Panc1 (cell line): ENCODE measurements at regions not wholly inside any gene's neighbourhood (a gene's known extent, or its start where the extent isn't known, plus 50 kb on each side); places are given as distances from the start of the nearest gene placed in this dataset.

Source experiments
- ATAC-seq: fragments of 200-7000 bp; cut with Tn5 transposase; 2 replicates; pipeline ENCODE4 v1.9.1; 2020; ENCODE audit warnings: mild to moderate bottlenecking, moderate library complexity
- BruUV-seq: library from RNA; stranded (reverse); fragments of 400-500 nt; replicated peaks from 2 replicates; lab custom pipeline; 2021; lab: Mats Ljungman, UMichigan
- CTCF ChIA-PET: fragments of 300-600 bp; sonication (Branson Sonifier 250); formaldehyde crosslinking; loops from one replicate; lab custom pipeline; 2022; ENCODE audit warnings: antibody characterized with exemption; lab: Charles Lee
- POLR2A ChIA-PET: fragments of 300-600 bp; sonication (Branson Sonifier 250); formaldehyde crosslinking; loops from one replicate; lab custom pipeline; 2022; ENCODE audit warnings: antibody characterized with exemption; lab: Charles Lee
- DNase-seq: peaks from one replicate; pipeline ENCODE4 v3.0.0-alpha.2; 2010; ENCODE audit warnings: low read depth, low spot score
- H3K27ac ChIP-seq: 2 replicates; pipeline ENCODE4 v1.5.1; 2011; ENCODE audit warnings: mild to moderate bottlenecking, low read length, inconsistent platforms
- H3K27me3 ChIP-seq: fragments of 200-500 bp; sonication (Bioruptor generic); 2 replicates; pipeline ENCODE4 v1.6.0; 2014; ENCODE audit warnings: low read length, inconsistent platforms; ENCODE audit not compliant: control insufficient read depth, insufficient read depth
- H3K36me3 ChIP-seq: fragments of 200-500 bp; sonication (Bioruptor generic); 2 replicates; pipeline ENCODE4 v1.5.1; 2014; ENCODE audit warnings: inconsistent platforms, mild to moderate bottlenecking, low read length, moderate library complexity; ENCODE audit not compliant: control insufficient read depth, insufficient read depth
- H3K4me1 ChIP-seq: 2 replicates; pipeline ENCODE4 v1.5.1; 2011; ENCODE audit warnings: inconsistent platforms, mild to moderate bottlenecking, low read length, moderate library complexity; ENCODE audit not compliant: control insufficient read depth, insufficient read depth
- H3K4me3 ChIP-seq, 2 experiments: 2 replicates each; pipeline ENCODE4 v1.5.1; 2011 to 2012; ENCODE audit warnings: low read depth in 2 of 2, low read length in 2 of 2, mild to moderate bottlenecking in 2 of 2, inconsistent platforms in 1 of 2, moderate library complexity in 1 of 2
- H3K9me3 ChIP-seq: fragments of 200-500 bp; sonication (Bioruptor generic); 2 replicates; pipeline ENCODE4 v1.5.1; 2014; ENCODE audit warnings: low read depth, mild to moderate bottlenecking, inconsistent platforms, low read length, moderate library complexity; ENCODE audit not compliant: control insufficient read depth, insufficient read depth
- CTCF ChIP-seq: fragments of 450-650 bp; IDR thresholded peaks from 2 replicates; pipeline ENCODE4 v1.5.1; 2017; ENCODE audit warnings: mild to moderate bottlenecking
- POLR2AphosphoS5 ChIP-seq: IDR thresholded peaks from 2 replicates; pipeline ENCODE4 v1.6.1; 2012; ENCODE audit warnings: mild to moderate bottlenecking, low read depth, low read length, moderate library complexity
- REST ChIP-seq, 2 experiments: IDR thresholded peaks; 2 replicates each; pipeline ENCODE4 v1.6.1; 2011 to 2012; ENCODE audit warnings: low read depth in 2 of 2, control low read depth in 1 of 2, low read length in 1 of 2, mild to moderate bottlenecking in 1 of 2, moderate library complexity in 1 of 2; ENCODE audit not compliant: insufficient read depth in 1 of 2
- SIN3A ChIP-seq: IDR thresholded peaks from 2 replicates; pipeline ENCODE4 v1.6.1; 2012; ENCODE audit warnings: low read depth, mild to moderate bottlenecking, low read length, moderate library complexity, borderline replicate concordance; ENCODE audit not compliant: insufficient read depth
- TCF7L2 ChIP-seq: IDR thresholded peaks from 2 replicates; pipeline ENCODE4 v1.6.1; 2011; ENCODE audit warnings: mild to moderate bottlenecking, low read depth, low read length, inconsistent platforms
- in situ Hi-C: cut with HindIII; loops from 2 replicates; pipeline ENCODE4 v1.10.0; 2016; ENCODE audit warnings: low sequenced_read_pairs, low pct_unique_long_range_greater_than_20kb
- intact Hi-C: fragments of 100-400 bp; cut with micrococcal nuclease; formaldehyde crosslinking; loops from one replicate; pipeline ENCODE4 v1.10.0; 2022; ENCODE audit not compliant: unreplicated experiment

GRCh38 chr6:67393356-67393755 lies 1241.7 kb upstream of the ADGRB3 start:
- no TSS peak for BruUV-seq
- no peak overlapping the region for H3K4me3 ChIP-seq
- no peaks in the 10 kb centered on the region for H3K4me1 ChIP-seq
- no peaks in the 10 kb centered on the region for H3K36me3 ChIP-seq
- no peak for TF ChIP-seq POLR2AphosphoS5
- TF ChIP-seq SIN3A = no peak
- no peak for TF ChIP-seq CTCF
- TF ChIP-seq TCF7L2 = no peak
- no peak for TF ChIP-seq REST (IDR thresholded peaks at IDR 0.05; ENCODE audit: insufficient read depth in 1 of 2, low read depth in 2 of 2, low read length in 1 of 2)
- no peak overlapping the region for H3K27ac ChIP-seq
- H3K9me3 ChIP-seq = 0 out of 2 replicates have a peak, but pooled peaks cover 8% of the 10 kb centered on the region
- intact Hi-C loops (no loop called here), in situ Hi-C loops (no loop called here)
- ATAC-seq = no peak
- POLR2A ChIA-PET = no interaction called here
- CTCF ChIA-PET = no interaction called here
- DNase-seq = no peak
- no peaks in the 10 kb centered on the region for H3K27me3 ChIP-seq

- DNase-seq (no peak), ATAC-seq (no peak)
- no peak for TF ChIP-seq SIN3A
- TF ChIP-seq TCF7L2 = no peak
- TF ChIP-seq REST (IDR thresholded peaks at IDR 0.05; ENCODE audit: insufficient read depth in 1 of 2, low read depth in 2 of 2, low read length in 1 of 2) = no peak
- TF ChIP-seq POLR2AphosphoS5 = no peak
- TF ChIP-seq CTCF = no peak
- ChIA-PET POLR2A (no interaction called here), CTCF (no interaction called here)
- Histone ChIP-seq H3K4me1 (no peaks in the 10 kb centered on the region), H3K4me3 (no peak overlapping the region), H3K27me3 (no peaks in the 10 kb centered on the region), H3K27ac (no peak overlapping the region), H3K9me3 (0 out of 2 replicates have a peak, but pooled peaks cover 8% of the 10 kb centered on the region), H3K36me3 (no peaks in the 10 kb centered on the region)
- in situ Hi-C loops (no loop called here), intact Hi-C loops (no loop called here)
- BruUV-seq = no TSS peak
Observed at GRCh38 chr6:67391955-67392354, 1243.1 kb upstream of the ADGRB3 start.
